Panc1 (cell line): ENCODE measurements at regions not wholly inside any gene's neighbourhood (a gene's known extent, or its start where the extent isn't known, plus 50 kb on each side); places are given as distances from the start of the nearest gene placed in this dataset.

ENCODE experiments used
- CTCF ChIP-seq: fragments of 450-650 bp; IDR thresholded peaks from 2 replicates; pipeline ENCODE4 v1.5.1; 2017; ENCODE audit warnings: mild to moderate bottlenecking
- POLR2AphosphoS5 ChIP-seq: IDR thresholded peaks from 2 replicates; pipeline ENCODE4 v1.6.1; 2012; ENCODE audit warnings: mild to moderate bottlenecking, low read depth, low read length, moderate library complexity
- REST ChIP-seq, 2 experiments: IDR thresholded peaks; 2 replicates each; pipeline ENCODE4 v1.6.1; 2011 to 2012; ENCODE audit warnings: low read depth in 2 of 2, control low read depth in 1 of 2, low read length in 1 of 2, mild to moderate bottlenecking in 1 of 2, moderate library complexity in 1 of 2; ENCODE audit not compliant: insufficient read depth in 1 of 2
- SIN3A ChIP-seq: IDR thresholded peaks from 2 replicates; pipeline ENCODE4 v1.6.1; 2012; ENCODE audit warnings: low read depth, mild to moderate bottlenecking, low read length, moderate library complexity, borderline replicate concordance; ENCODE audit not compliant: insufficient read depth

GRCh38 chr14:98816720-98817119 lies 455.3 kb downstream of the BCL11B start:
- TF ChIP-seq CTCF (no peak), REST (IDR thresholded peaks at IDR 0.05; ENCODE audit: insufficient read depth in 1 of 2, low read depth in 2 of 2, low read length in 1 of 2) (no peak), POLR2AphosphoS5 (no peak), SIN3A (no peak)
